ENCODE measurements at regions not wholly inside any gene's neighbourhood (a gene's known extent, or its start where the extent isn't known, plus 50 kb on each side); places are given as distances from the start of the nearest gene placed in this dataset.
A peak's percentile ranks its signal among the peaks of the same experiment; 100 is the strongest.
"Not testable (repeated sequence)": the region's sequence is repeated elsewhere in the genome, so short reads cannot be mapped to it uniquely, and the experiment has no call there.

- no peak for DNase-seq
Measured at GRCh38 chr1:166391279-166392066, 224.7 kb upstream of the FAM78B start.

- DNase-seq: no peak
Measured at GRCh38 chr1:166395729-166396128, 228.9 kb upstream of the FAM78B start.

DNA sequence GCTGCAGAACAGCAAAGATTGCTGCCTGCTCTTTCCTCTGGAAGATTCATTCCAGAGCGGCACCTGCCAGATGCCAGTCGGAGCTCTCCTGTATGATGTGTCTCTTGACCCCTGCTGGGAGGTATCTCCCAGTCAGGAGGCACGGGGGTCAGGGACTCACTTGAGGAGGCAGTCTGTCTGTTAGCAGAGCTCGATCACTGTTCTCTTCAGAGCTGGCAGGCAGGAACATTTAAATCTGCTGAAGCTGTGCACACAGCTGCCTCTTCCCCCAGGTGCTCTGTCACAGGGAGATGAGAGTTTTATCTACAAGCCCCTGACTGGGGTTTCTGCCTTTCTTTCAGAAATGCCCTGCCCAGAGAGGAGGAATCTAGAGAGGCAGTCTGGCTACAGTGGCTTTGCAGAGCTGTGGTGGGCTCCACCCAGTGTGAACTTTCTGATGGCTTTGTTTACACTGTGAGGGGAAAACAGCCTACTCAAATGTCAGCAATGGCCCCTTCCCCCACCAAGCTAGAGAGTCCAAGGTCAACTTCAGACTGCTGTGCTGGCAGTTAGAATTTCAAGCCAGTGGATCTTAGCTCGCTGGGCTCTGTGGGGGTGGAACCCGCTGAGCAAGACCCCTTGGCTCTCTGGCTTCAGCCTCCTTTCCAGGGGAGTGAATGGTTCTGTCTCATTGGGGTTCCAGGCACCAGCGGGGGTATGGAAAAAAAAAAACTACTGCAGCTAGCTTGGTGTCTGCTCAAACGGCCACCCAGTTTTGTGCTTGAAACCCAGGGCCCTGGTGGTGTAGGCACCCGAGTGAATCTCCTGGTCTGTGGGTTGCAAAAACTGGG lies 242.7 kb upstream of the FAM78B start:
- DNase-seq: peak; percentile 5

GRCh38 chr1:166410083-166410385 lies 243.2 kb upstream of the FAM78B start:
- no peak for DNase-seq

GRCh38 chr1:166416831-166417230 lies 250.0 kb upstream of the FAM78B start:
- DNase-seq: not testable (repeated sequence)

- DNase-seq: no peak
Measured at GRCh38 chr1:166418344-166418933, 251.6 kb upstream of the FAM78B start.

GRCh38 chr1:166422586-166422985 lies 255.8 kb upstream of the FAM78B start:
- not testable (repeated sequence) for DNase-seq

DNA sequence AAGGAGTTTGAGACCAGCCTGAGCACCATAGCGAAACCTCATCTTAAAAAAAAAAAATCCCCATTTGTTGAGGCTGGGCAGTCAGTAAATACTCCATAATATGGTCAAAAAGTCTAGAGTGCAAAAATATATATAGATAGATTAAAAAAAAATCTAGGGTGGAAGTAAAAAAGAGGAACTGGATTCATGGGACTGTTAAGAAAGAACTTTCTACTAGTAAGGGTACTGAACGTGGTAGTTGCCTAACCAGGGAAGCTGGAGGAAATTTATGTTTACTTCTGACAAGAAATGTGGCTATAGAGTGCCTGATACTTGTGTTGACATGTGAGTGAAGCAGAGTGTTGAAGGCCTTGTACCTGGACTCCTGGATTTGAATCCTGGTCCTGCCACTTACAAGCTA lies 265.9 kb upstream of the FAM78B start:
- DNase-seq: no peak

DNA sequence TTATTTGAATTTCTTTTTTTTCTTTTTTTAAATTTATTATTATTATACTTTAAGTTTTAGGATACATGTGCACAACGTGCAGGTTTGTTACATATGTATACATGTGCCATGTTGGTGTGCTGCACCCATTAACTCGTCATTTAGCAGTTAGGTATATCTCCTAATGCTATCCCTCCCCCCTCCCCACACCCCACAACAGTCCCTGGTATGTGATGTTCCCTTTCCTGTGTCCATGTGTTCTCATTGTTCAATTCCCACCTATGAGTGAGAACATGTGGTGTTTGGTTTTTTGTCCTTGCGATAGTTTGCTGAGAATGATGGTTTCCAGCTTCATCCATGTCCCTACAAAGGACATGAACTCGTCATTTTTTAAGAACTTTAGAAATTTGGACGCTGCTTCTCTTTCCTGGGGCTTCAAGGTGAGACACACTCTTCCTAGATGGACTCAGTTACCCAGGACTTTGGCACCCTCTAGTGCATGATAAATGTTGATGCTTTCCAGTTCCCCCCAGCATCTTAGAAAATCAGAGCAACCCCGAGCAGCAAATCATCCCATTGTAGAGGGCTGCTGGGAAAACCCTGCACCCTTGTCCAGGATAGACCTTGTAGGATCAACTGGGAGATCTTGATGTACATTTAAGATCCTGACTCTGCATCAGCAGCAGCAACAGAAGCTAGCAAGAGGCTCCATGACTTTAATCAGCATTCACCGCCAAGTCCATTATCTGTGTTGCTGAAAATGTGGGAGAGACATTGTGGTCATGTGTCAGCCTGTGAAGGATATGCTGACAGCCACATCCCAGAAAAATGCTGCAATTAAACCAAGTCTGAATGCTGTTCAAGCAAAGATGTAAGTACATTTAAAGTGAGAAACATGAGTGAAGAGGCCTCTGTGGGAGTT lies 266.9 kb upstream of the FAM78B start:
- peak; percentile 26 for DNase-seq

DNA sequence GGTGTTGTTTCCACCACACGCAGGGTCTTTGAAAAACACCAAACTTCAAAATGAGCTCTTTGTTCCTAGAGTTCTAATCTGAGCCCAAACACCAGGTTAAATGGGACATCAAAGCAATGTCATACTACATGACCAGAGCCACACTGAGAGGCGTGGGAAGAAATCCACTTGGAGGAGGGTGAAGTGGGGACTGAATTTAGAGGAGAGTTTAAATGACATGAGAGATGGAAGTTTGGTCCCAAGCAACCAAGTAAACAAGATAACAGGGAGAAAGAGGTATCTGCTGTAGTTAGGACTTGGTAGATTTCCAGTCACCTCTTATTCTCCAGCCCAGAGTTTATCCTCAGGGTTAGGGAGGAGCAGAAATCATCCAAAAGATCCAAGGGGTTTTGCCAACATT lies 290.9 kb upstream of the FAM78B start:
- DNase-seq: no peak

- no peak for DNase-seq
Measured at GRCh38 chr1:166464333-166464732, 297.5 kb upstream of the FAM78B start.

- DNase-seq: peak; percentile 19
Measured at GRCh38 chr1:166470014-166470413, 303.2 kb upstream of the FAM78B start.

DNA sequence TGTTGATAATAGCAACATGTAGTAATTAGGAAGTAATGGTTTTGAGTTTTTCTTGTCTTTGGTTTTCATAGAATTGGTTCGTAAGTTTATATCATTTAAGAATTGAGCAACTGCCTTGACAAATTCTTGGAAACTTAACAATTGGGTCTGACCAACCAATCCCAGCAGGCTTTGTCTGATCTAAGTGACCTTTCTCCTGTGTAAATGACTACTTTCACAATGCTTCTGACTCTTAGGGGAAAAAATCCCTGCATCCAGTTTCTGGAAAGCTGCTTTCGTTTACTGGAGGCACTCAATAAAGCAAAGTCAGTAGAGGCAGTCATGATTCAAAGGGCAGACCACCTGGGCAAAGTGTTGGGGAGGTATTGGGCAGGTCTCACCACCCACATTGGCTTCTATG lies 303.6 kb upstream of the FAM78B start:
- no peak for DNase-seq

- DNase-seq: no peak
Measured at GRCh38 chr1:166471359-166471758, 304.6 kb upstream of the FAM78B start.

DNA sequence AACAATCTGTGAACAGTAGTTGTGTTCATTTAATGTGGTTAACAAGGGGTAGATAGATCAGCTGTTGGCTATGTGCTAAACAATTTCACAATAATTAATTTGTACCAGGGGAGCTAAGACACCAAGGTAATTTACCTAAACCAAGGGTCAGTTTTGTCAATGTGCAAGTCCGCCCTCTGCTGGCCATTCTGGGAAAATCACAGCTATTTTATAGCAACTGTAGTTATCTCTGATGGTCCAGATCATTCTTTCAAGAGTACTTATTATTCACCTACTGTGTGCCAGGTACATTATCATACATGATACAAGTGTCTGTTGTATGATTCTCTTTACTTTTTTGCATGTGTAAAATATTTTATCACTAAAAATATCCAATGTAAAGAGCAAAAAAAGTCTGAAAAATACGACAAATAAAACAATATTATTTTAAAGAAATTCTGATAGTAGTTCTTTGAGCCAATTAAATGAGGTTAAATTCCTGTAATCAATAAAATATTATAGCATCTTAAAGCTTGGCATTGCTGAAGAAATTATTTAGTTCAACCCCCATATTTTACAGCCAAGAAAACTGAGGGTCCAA lies 312.3 kb upstream of the FAM78B start:
- peak; percentile 8 for DNase-seq

DNA sequence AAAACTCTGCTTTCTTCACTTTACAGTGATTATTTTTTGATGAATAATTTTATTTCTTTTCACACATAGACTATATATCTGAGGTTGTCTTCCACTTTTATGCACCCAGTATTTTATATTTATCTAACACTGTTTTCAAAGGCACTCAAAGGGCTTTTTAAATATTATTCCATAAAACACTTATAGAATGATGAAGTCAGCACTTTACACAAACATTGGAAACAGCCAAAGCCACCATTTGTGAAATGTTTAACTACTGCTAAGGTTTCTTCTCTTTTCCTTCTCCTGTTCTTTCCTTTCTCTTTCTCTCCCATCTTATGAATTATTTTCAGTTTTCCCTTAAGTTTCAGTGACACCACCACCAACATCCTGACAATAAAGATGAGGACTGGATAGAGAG lies 317.7 kb upstream of the FAM78B start:
- DNase-seq: no peak

GRCh38 chr1:166484871-166485270 lies 318.1 kb upstream of the FAM78B start:
- no peak for DNase-seq

GRCh38 chr1:166485620-166486019 lies 318.8 kb upstream of the FAM78B start:
- DNase-seq: no peak

- DNase-seq: no peak
Measured at GRCh38 chr1:166488327-166488726, 321.5 kb upstream of the FAM78B start.

- no peak for DNase-seq
Measured at GRCh38 chr1:166489356-166489669, 322.5 kb upstream of the FAM78B start.

DNA sequence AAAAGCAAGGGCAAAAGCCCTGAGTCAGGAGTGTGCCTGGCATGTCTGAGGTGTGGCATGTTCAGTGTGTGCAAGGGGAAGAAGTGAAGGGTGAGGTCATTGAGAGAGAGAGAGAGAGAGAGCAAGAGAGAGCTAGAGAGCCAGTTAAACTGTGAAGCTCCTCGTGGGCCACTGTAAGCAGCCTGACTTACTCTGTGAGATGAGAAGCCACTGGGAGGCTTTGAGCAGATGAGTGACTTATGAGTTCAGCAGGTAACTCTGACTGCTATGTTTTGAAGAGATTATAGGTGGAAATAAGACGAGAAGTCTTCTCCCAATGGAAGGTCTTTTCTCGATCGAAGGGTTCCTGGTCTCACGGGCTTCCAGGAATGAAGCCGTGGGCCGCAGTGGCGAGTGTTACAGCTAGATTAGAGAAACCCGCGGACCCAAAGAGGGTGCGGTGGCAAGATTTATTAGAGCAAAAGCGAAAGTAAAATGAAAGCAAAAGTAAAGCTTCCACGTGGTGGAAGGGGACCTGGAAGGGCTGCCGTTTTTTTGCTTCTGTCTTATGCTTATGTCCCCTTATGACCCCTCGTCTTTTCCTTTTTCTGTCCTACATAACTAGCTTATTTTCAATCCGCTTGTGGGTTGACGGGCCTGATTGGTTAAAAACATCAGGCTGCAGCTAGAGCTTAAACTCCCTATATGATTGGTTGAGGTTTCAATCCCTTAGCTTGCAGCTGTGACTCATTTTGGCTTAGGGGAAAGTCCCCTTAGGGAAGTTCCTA lies 323.1 kb upstream of the FAM78B start:
- DNase-seq: no peak
